ENCODE measurements at regions not wholly inside any gene's neighbourhood (a gene's known extent, or its start where the extent isn't known, plus 50 kb on each side); places are given as distances from the start of the nearest gene placed in this dataset.

GRCh38 chr6:155943635-155944034, 488.0 kb upstream of the NOX3 start:
- TF ChIP-seq OSR1 (CRISPR knock-in tag; IDR thresholded peaks at IDR 0.05) = no peak
- no peak for TF ChIP-seq TSHZ2 (CRISPR knock-in tag; IDR thresholded peaks at IDR 0.05)
- no peak for TF ChIP-seq PATZ1 (CRISPR knock-in tag; IDR thresholded peaks at IDR 0.05; ENCODE audit: borderline replicate concordance)
- TF ChIP-seq RARB (CRISPR knock-in tag; IDR thresholded peaks at IDR 0.05) = no peak
- TF ChIP-seq CREB5 (CRISPR knock-in tag; IDR thresholded peaks at IDR 0.05; ENCODE audit: low read depth) = no peak
- TF ChIP-seq POU6F1 (CRISPR knock-in tag; IDR thresholded peaks at IDR 0.05; ENCODE audit: borderline replicate concordance, low read depth) = no peak
- no peak for TF ChIP-seq CSRNP3 (CRISPR knock-in tag; IDR thresholded peaks at IDR 0.05)
